GM12865 (cell line): ENCODE measurements at regions not wholly inside any gene's neighbourhood (a gene's known extent, or its start where the extent isn't known, plus 50 kb on each side); places are given as distances from the start of the nearest gene placed in this dataset.
"Not testable (repeated sequence)": the region's sequence is repeated elsewhere in the genome, so short reads cannot be mapped to it uniquely, and the experiment has no call there.

Source experiments
- DNase-seq: peaks from one replicate; pipeline ENCODE4 v3.0.0; 2010; ENCODE audit warnings: low read depth
- H3K4me3 ChIP-seq: 2 replicates; pipeline ENCODE4 v1.5.1; 2011; ENCODE audit warnings: mild to moderate bottlenecking, low read depth, low read length, control low read depth
- CTCF ChIP-seq: IDR thresholded peaks from 2 replicates; pipeline ENCODE4 v1.5.1; 2011; ENCODE audit warnings: low read length, control low read depth, low read depth, inconsistent platforms; ENCODE audit not compliant: insufficient read depth; ENCODE audit errors: missing control alignments

- TF ChIP-seq CTCF = no peak
- DNase-seq = no peak
- no peak overlapping the region for H3K4me3 ChIP-seq
Observed at GRCh38 chr21:28174006-28174405, 818.7 kb downstream of the LTN1 start.

GRCh38 chr21:28172376-28172775, 820.3 kb downstream of the LTN1 start:
- DNase-seq = no peak
- TF ChIP-seq CTCF = no peak
- H3K4me3 ChIP-seq = no peak overlapping the region

- no peak for DNase-seq
- TF ChIP-seq CTCF = no peak
- H3K4me3 ChIP-seq = no peak overlapping the region
Observed at GRCh38 chr21:28167366-28167765, 825.3 kb downstream of the LTN1 start.

GRCh38 chr21:28164519-28164918, 828.2 kb downstream of the LTN1 start:
- H3K4me3 ChIP-seq, DNase-seq: not testable (repeated sequence)

GRCh38 chr21:28162052-28162451, 830.6 kb downstream of the LTN1 start:
- H3K4me3 ChIP-seq = not testable (repeated sequence)

GRCh38 chr21:28160378-28160777, 832.3 kb downstream of the LTN1 start:
- no peak for DNase-seq
- TF ChIP-seq CTCF = no peak
- no peak overlapping the region for H3K4me3 ChIP-seq

More at GRCh38 chr21:28162052-28162451, 830.6 kb downstream of the LTN1 start:
- DNase-seq = not testable (repeated sequence)

GRCh38 chr21:28159396-28159795, 833.3 kb downstream of the LTN1 start:
- DNase-seq = no peak
- H3K4me3 ChIP-seq = no peak overlapping the region
- no peak for TF ChIP-seq CTCF

GRCh38 chr21:28156590-28156989, 836.1 kb downstream of the LTN1 start:
- no peak for DNase-seq
- no peak for TF ChIP-seq CTCF
- H3K4me3 ChIP-seq = no peak overlapping the region
